ENCODE measurements at regions not wholly inside any gene's neighbourhood (a gene's known extent, or its start where the extent isn't known, plus 50 kb on each side); places are given as distances from the start of the nearest gene placed in this dataset.

GRCh38 chr13:65985612-65986011 lies 1244.5 kb downstream of the PCDH9 start:
- TF ChIP-seq POLR2A (IDR thresholded peaks at IDR 0.05; ENCODE audit: low read length) (no peak), GATA1 (IDR thresholded peaks at IDR 0.05; ENCODE audit: low read depth, low read length) (no peak)
